ENCODE measurements at regions not wholly inside any gene's neighbourhood (a gene's known extent, or its start where the extent isn't known, plus 50 kb on each side); places are given as distances from the start of the nearest gene placed in this dataset.

- Histone ChIP-seq H3K27ac (ENCODE audit: low read length in 2 of 2) (no peak overlapping the region), H3K4me1 (ENCODE audit: control insufficient read depth in 2 of 2, insufficient read depth in 2 of 2, low read length in 2 of 2) (peaks cover 0 to 14% of the 10 kb centered on the region in 2 donors), H3K36me3 (replicated peaks in 1 of 2; ENCODE audit: control extremely low read depth in 1 of 2, control insufficient read depth in 1 of 2, extremely low read depth in 1 of 2, insufficient read depth in 2 of 2, low read length in 1 of 2) (no peaks in the 10 kb centered on the region), H3K9ac (ENCODE audit: low read length) (no peak overlapping the region), H3K9me3 (ENCODE audit: control extremely low read depth in 1 of 3, control insufficient read depth in 2 of 3, insufficient read depth in 1 of 3, low read length in 2 of 3) (no peaks in the 10 kb centered on the region), H3K4me2 (replicated peaks; ENCODE audit: low read depth, low read length, poor library complexity, severe bottlenecking) (no peak overlapping the region), H2AFZ (ENCODE audit: insufficient read depth, low read depth, low read length, poor library complexity, severe bottlenecking) (no peak overlapping the region), H3K27me3 (replicated peaks in 1 of 4; ENCODE audit: control extremely low read depth in 1 of 4, control insufficient read depth in 3 of 4, insufficient read depth in 4 of 4, low read length in 3 of 4) (no peaks in the 10 kb centered on the region), H3K4me3 (ENCODE audit: control extremely low read depth in 1 of 5, extremely low read depth in 1 of 5, insufficient read depth in 1 of 5, low read depth in 2 of 5, low read length in 4 of 5) (no peak overlapping the region), H3K79me2 (ENCODE audit: control insufficient read depth, insufficient read depth, low read length) (no peaks in the 10 kb centered on the region), H4K20me1 (ENCODE audit: control insufficient read depth, insufficient read depth, low read length, poor library complexity, severe bottlenecking) (no peaks in the 10 kb centered on the region)
- WGBS (ENCODE audit: insufficient coverage) = no CpG with 5 or more reads among the region's 2 CpGs
- ATAC-seq (ENCODE audit: low read depth) = no peak
- CTCF ChIA-PET = no interaction called here
- no peak overlapping the region for H3K27ac Mint-ChIP-seq
- H3K9me3 Mint-ChIP-seq (ENCODE audit: insufficient read depth) = peaks cover 2% of the 10 kb centered on the region
- H3K27me3 Mint-ChIP-seq = peaks cover 13% of the 10 kb centered on the region
- DNase-seq = no peak
- peaks cover 10% of the 10 kb centered on the region for H3K4me1 Mint-ChIP-seq
- TF ChIP-seq CTCF (IDR thresholded peaks at IDR 0.05) (no peak), EZH2 (IDR thresholded peaks at IDR 0.05; ENCODE audit: borderline replicate concordance, insufficient read depth, low read depth, low read length, poor library complexity, severe bottlenecking) (no peak)
- no peak overlapping the region for H3K4me3 Mint-ChIP-seq
- POLR2A ChIA-PET = no interaction called here
- intact Hi-C loops (cut with micrococcal nuclease) = no loop called here
These were observed 429.1 kb upstream of the ZMIZ1 start for GRCh38 chr10:78639629-78640028.

DNA sequence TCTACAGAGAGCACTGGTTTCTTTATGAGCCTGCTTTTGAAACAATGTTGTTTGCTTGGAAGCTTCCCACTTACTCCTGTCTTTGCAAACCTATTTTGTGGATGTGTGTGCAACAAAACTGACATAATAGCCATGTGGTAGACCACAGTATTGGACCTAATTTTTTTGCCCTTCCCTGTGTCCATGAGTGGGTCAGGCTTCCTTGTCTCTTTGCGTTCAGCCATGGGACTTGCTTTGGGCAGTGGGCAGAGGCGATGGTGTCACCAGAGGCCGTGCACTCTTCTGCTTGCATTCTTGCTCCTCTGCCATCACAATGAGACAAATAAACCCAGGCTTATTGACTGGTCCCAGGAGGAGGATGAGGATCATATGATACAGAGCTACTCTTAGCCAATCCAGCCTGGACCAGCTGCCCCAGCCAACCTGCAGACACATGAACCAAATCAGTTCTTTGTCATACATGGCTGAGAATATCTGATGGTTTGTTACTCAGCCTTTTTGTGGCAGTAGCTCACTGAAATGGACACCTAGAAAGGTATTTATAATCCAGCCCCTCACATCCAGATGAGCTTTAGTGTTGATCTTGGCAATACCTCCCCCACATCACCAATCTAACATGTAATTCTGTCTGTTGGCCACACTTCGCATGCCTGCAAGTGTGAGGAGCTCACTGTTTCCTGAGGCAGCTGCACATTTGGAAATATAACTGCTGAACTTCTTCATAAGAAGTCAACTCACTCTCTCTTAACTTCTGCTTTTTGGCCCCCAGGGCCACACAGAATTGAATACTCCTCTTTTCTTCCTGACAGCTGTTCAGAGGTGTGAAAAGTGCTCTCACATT, 427.8 kb upstream of the ZMIZ1 start:
- Histone ChIP-seq H3K9ac (ENCODE audit: low read length) (no peak overlapping the region), H4K20me1 (ENCODE audit: control insufficient read depth, insufficient read depth, low read length, poor library complexity, severe bottlenecking) (no peaks in the 10 kb centered on the region), H3K4me2 (replicated peaks; ENCODE audit: low read depth, low read length, poor library complexity, severe bottlenecking) (no peak overlapping the region), H3K9me3 (ENCODE audit: control extremely low read depth in 1 of 3, control insufficient read depth in 2 of 3, insufficient read depth in 1 of 3, low read length in 2 of 3) (no peaks in the 10 kb centered on the region), H3K27ac (ENCODE audit: low read length in 2 of 2) (no peak overlapping the region), H3K27me3 (replicated peaks in 1 of 4; ENCODE audit: control extremely low read depth in 1 of 4, control insufficient read depth in 3 of 4, insufficient read depth in 4 of 4, low read length in 3 of 4) (no peaks in the 10 kb centered on the region), H3K4me1 (ENCODE audit: control insufficient read depth in 2 of 2, insufficient read depth in 2 of 2, low read length in 2 of 2) (peaks cover 0 to 14% of the 10 kb centered on the region in 2 donors), H2AFZ (ENCODE audit: insufficient read depth, low read depth, low read length, poor library complexity, severe bottlenecking) (no peak overlapping the region), H3K36me3 (replicated peaks in 1 of 2; ENCODE audit: control extremely low read depth in 1 of 2, control insufficient read depth in 1 of 2, extremely low read depth in 1 of 2, insufficient read depth in 2 of 2, low read length in 1 of 2) (no peaks in the 10 kb centered on the region), H3K4me3 (ENCODE audit: control extremely low read depth in 1 of 5, extremely low read depth in 1 of 5, insufficient read depth in 1 of 5, low read depth in 2 of 5, low read length in 4 of 5) (no peak overlapping the region), H3K79me2 (ENCODE audit: control insufficient read depth, insufficient read depth, low read length) (no peaks in the 10 kb centered on the region)
- 0% methylated on average over 1 of the region's 4 CpGs for WGBS (ENCODE audit: insufficient coverage)
- Mint-ChIP-seq H3K27ac (no peak overlapping the region), H3K27me3 (peaks cover 8% of the 10 kb centered on the region), H3K4me3 (no peak overlapping the region), H3K4me1 (peaks cover 10% of the 10 kb centered on the region), H3K9me3 (ENCODE audit: insufficient read depth) (peaks cover 7% of the 10 kb centered on the region)
- no peak for TF ChIP-seq CTCF (IDR thresholded peaks at IDR 0.05)
- TF ChIP-seq EZH2 (IDR thresholded peaks at IDR 0.05; ENCODE audit: borderline replicate concordance, insufficient read depth, low read depth, low read length, poor library complexity, severe bottlenecking) = no peak
- intact Hi-C loops (cut with micrococcal nuclease) = no loop called here
- ChIA-PET CTCF (interaction anchor here (0.8 to 2.3 kb wide), 4 partner anchors 11 to 554 kb away, joined by 3 to 6 read pairs (median 4); no protein-coding TSS in a partner anchor), POLR2A (no interaction called here)
- peak; percentile 33 for ATAC-seq (ENCODE audit: low read depth)
- DNase-seq = peak; percentile 12
